Subcutaneous abdominal adipose tissue (tissue), 5 donors: ENCODE measurements at regions not wholly inside any gene's neighbourhood (a gene's known extent, or its start where the extent isn't known, plus 50 kb on each side); places are given as distances from the start of the nearest gene placed in this dataset.
"Not testable (repeated sequence)": the region's sequence is repeated elsewhere in the genome, so short reads cannot be mapped to it uniquely, and the experiment has no call there.

Experiments
- H3K27ac ChIP-seq: one replicate; pipeline ENCODE4 v1.7.0; 2013; ENCODE audit warnings: low read depth, mild to moderate bottlenecking, inconsistent platforms, low read length, moderate library complexity
- H3K27me3 ChIP-seq, 5 donors: one replicate each; pipeline ENCODE4 v1.7.0; 2013; ENCODE audit warnings: low read length in 5 of 5, inconsistent platforms in 1 of 5; ENCODE audit not compliant: control insufficient read depth in 5 of 5, insufficient read depth in 4 of 5
- H3K36me3 ChIP-seq, 5 donors: one replicate each; pipeline ENCODE4 v1.7.0; 2013; ENCODE audit warnings: low read length in 5 of 5; ENCODE audit not compliant: control insufficient read depth in 5 of 5, insufficient read depth in 5 of 5
- H3K4me1 ChIP-seq, 5 donors: one replicate each; pipeline ENCODE4 v1.7.0; 2013; ENCODE audit warnings: low read length in 5 of 5, mild to moderate bottlenecking in 3 of 5, moderate library complexity in 1 of 5; ENCODE audit not compliant: control insufficient read depth in 5 of 5, insufficient read depth in 5 of 5
- H3K4me3 ChIP-seq, 5 donors: one replicate each; pipeline ENCODE4 v1.7.0; 2013; ENCODE audit warnings: low read length in 5 of 5, low read depth in 1 of 5
- H3K9ac ChIP-seq, 5 donors: one replicate each; pipeline ENCODE4 v1.7.0; 2013; ENCODE audit warnings: low read length in 5 of 5, mild to moderate bottlenecking in 4 of 5, moderate library complexity in 3 of 5
- H3K9me3 ChIP-seq, 5 donors: one replicate each; pipeline ENCODE4 v1.7.0; 2013; ENCODE audit warnings: low read length in 5 of 5; ENCODE audit not compliant: control insufficient read depth in 5 of 5
- donor health status: healthy.
- donor health status: healthy.
- donor health status: healthy.
- donor health status: healthy.
- donor health status: healthy.

DNA sequence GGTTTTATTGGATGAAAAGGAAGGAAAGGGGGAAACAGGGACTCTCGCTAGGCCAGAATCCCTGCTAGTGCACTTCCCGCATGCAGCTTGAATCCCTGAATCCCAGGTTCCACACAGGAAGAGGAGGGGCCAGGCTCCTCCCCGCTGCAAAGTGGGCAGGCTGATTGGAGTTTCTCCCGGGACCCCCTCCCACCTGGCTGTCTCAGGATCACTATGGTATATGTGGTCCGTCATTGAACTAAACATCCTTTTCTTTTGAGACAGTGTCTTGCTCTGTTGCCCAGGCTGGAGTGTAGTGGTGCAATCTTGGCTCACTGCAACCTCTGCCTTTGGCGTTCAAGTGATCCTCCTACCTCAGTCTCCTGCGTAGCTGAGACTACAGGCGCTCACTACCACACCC lies 70.7 kb downstream of the FAM50B start:
- H3K4me3 ChIP-seq = no peak overlapping the region
- H3K9ac ChIP-seq = no peak overlapping the region
- H3K4me1 ChIP-seq = peaks cover 0 to 13% (median 10%) of the 10 kb centered on the region in 5 donors
- peaks cover 0 to 4% (median 0%) of the 10 kb centered on the region in 5 donors for H3K9me3 ChIP-seq
- H3K27me3 ChIP-seq = no peaks in the 10 kb centered on the region
- peak overlapping the region; percentile 3 for H3K27ac ChIP-seq
- no peaks in the 10 kb centered on the region for H3K36me3 ChIP-seq

DNA sequence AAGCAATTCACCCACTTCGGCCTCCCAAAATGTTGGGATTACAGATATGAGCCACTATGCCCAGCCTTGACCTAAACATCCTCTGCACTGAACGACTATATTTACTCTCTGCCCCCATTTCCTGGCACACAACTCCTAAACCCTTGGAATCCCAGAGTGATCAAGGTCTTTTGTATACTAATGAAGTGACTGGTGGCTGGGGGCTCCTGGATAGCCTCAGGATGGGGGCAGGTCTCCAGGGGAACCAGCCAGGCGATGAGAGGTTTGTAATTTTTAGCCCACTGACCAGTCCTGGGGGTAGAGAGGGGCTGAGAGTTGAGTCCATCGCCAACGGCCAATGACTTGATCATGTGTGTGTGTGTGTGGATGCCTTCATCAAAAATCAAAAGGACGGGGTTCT lies 71.1 kb downstream of the FAM50B start:
- no peak overlapping the region for H3K4me3 ChIP-seq
- no peak overlapping the region for H3K9ac ChIP-seq
- no peaks in the 10 kb centered on the region for H3K36me3 ChIP-seq
- H3K9me3 ChIP-seq = peaks cover 0 to under 1% (median 0%) of the 10 kb centered on the region in 5 donors
- H3K4me1 ChIP-seq = peaks cover 0 to 15% (median 10%) of the 10 kb centered on the region in 5 donors
- H3K27me3 ChIP-seq = no peaks in the 10 kb centered on the region
- H3K27ac ChIP-seq = no peak overlapping the region

DNA sequence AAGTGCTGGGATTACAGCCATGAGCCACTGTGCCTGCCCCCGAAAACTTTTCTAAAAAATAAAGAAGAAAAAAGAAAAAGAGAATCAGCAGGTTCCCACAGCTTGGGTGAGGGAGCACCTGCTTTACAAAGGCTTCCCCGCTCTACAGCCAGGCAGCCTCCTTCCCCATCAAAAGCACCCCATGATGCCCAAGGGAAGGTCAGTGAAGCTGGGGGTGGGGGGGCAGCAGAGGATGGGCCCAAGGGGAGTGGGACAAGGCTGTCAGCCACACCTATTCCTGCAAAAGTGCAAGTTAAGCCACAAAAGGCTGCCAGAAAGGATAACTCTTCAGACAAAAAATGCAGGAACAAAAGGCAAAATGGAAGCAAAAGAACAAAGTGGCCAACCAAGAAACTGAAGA lies 72.5 kb downstream of the FAM50B start:
- peaks cover 0 to 21% (median 13%) of the 10 kb centered on the region in 5 donors for H3K4me1 ChIP-seq
- H3K27ac ChIP-seq = no peak overlapping the region
- H3K4me3 ChIP-seq = no peak overlapping the region
- no peaks in the 10 kb centered on the region for H3K9me3 ChIP-seq
- H3K36me3 ChIP-seq = no peaks in the 10 kb centered on the region
- H3K9ac ChIP-seq = no peak overlapping the region
- no peaks in the 10 kb centered on the region for H3K27me3 ChIP-seq

- H3K27ac ChIP-seq, H3K36me3 ChIP-seq, H3K27me3 ChIP-seq, H3K9ac ChIP-seq, H3K9me3 ChIP-seq, H3K4me3 ChIP-seq: not testable (repeated sequence)
- H3K4me1 ChIP-seq = peaks cover 0 to 21% (median 13%) of the 10 kb centered on the region in 5 donors
Observed at GRCh38 chr6:3922619-3923018, 73.4 kb downstream of the FAM50B start.

- H3K27me3 ChIP-seq, H3K9me3 ChIP-seq, H3K9ac ChIP-seq, H3K36me3 ChIP-seq, H3K27ac ChIP-seq, H3K4me3 ChIP-seq: not testable (repeated sequence)
- peaks cover 0 to 24% (median 7%) of the 10 kb centered on the region in 5 donors for H3K4me1 ChIP-seq
Observed at GRCh38 chr6:3925223-3926149, 76.3 kb downstream of the FAM50B start.

GRCh38 chr6:3926150-3926482 lies 76.9 kb downstream of the FAM50B start:
- Histone ChIP-seq H3K9me3 (no peaks in the 10 kb centered on the region), H3K27me3 (no peaks in the 10 kb centered on the region), H3K36me3 (no peaks in the 10 kb centered on the region), H3K4me3 (no peak overlapping the region), H3K27ac (no peak overlapping the region), H3K4me1 (peaks cover 0 to 24% (median 7%) of the 10 kb centered on the region in 5 donors), H3K9ac (no peak overlapping the region)

DNA sequence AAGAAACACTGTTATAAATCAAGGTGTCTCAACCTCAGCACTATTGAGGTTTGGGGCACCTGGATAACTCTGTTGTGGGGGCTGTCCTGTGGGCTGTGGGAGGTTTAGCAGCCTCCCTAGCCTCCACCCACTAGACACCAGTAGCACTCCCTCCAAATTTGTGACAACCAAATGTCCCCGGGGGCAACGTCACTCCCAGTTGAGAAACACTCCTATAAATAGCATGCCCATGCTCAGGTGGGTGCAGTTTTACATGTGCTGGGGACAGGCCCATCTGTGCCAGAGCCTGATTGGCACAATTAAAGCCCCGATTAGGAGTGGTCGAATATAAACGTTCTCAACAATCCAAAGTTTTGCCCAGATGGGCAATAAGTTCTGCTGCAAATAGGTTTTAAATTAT lies 78.9 kb downstream of the FAM50B start:
- Histone ChIP-seq H3K9ac (no peak overlapping the region), H3K9me3 (no peaks in the 10 kb centered on the region), H3K4me3 (no peak overlapping the region), H3K36me3 (no peaks in the 10 kb centered on the region), H3K4me1 (peaks cover 0 to 24% (median 10%) of the 10 kb centered on the region in 5 donors), H3K27me3 (no peaks in the 10 kb centered on the region), H3K27ac (peak overlapping the region; percentile 63)

- Histone ChIP-seq H3K9ac (no peak overlapping the region), H3K4me3 (no peak overlapping the region), H3K4me1 (peaks cover 0 to 24% (median 13%) of the 10 kb centered on the region in 5 donors), H3K27ac (peak overlapping the region; percentile 70), H3K27me3 (no peaks in the 10 kb centered on the region), H3K36me3 (no peaks in the 10 kb centered on the region), H3K9me3 (no peaks in the 10 kb centered on the region)
Observed at GRCh38 chr6:3929281-3929798, 80.2 kb downstream of the FAM50B start.

DNA sequence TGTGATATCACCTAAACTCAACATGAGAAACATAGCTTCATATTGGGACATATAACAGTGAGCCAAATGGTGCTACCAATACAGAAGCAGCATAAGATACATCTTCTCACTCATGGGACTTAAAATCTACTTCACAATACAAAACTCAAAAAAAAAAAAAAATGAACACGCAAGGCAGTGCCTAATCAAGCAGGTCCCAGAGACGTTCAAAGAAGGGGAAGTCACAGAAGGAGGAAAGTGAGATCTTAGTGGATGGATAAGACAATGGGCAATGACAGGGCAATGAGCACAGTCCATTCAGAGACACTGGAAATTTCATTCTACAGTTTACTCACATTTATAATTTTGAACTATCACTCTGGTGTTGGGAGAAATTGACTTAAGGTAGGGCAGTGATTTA lies 88.3 kb downstream of the FAM50B start:
- Histone ChIP-seq H3K4me1 (peaks cover 0 to 7% (median 6%) of the 10 kb centered on the region in 5 donors), H3K9me3 (no peaks in the 10 kb centered on the region), H3K27ac (no peak overlapping the region), H3K9ac (no peak overlapping the region), H3K27me3 (peaks cover 0 to 7% (median 0%) of the 10 kb centered on the region in 5 donors), H3K4me3 (no peak overlapping the region), H3K36me3 (no peaks in the 10 kb centered on the region)

GRCh38 chr6:3938715-3939367 lies 89.7 kb downstream of the FAM50B start:
- Histone ChIP-seq H3K27me3 (peaks cover 0 to 7% (median 0%) of the 10 kb centered on the region in 5 donors), H3K4me1 (peaks cover 0 to 6% (median 0%) of the 10 kb centered on the region in 5 donors), H3K4me3 (no peak overlapping the region), H3K9ac (no peak overlapping the region), H3K36me3 (no peaks in the 10 kb centered on the region), H3K27ac (no peak overlapping the region), H3K9me3 (no peaks in the 10 kb centered on the region)
